Fibroblast of skin of abdomen (primary cell): ENCODE measurements at regions not wholly inside any gene's neighbourhood (a gene's known extent, or its start where the extent isn't known, plus 50 kb on each side); places are given as distances from the start of the nearest gene placed in this dataset.
"Not testable (repeated sequence)": the region's sequence is repeated elsewhere in the genome, so short reads cannot be mapped to it uniquely, and the experiment has no call there.

ENCODE experiments used
- DNase-seq: peaks from one replicate; pipeline ENCODE4 v3.0.0-alpha.2; 2013

DNA sequence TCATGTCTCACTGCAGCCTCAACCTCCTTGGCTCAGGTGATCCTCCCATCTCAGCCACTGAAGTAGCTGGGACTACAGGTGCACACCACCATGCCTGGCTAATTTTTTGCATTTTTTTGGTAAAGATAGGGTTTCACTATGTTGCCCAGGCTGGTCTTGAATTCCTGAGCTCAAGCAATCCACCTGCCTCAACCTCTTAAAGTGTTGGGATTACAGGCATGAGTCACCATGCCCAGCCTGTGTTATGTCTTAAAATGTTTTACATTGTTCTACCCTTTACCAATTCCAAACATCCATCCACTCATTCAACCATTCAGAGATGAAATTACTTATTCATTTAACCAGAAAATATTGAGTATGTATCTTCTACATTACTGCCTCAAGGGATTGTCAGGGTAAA lies 111.6 kb upstream of the BTG1 start:
- no peak for DNase-seq

DNA sequence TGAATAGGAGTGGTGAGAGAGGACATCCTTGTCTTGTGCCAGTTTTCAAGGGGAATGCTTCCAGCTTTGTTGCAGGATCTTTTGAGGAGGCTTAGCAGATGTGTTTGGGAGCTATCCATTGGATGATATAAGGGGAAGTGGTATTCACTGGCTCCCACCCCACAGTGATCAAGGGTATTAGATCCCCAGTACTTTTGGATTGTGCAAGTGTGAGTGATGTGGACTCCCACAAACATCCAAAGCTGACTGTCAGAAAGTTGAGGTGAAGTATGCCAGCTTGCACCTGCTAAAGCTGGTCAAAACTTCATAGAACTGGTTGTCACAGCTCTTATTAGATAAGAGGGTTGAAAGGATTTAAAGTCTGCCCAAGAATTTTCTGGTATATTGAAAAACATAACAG lies 110.1 kb upstream of the BTG1 start:
- DNase-seq, result no peak

DNA sequence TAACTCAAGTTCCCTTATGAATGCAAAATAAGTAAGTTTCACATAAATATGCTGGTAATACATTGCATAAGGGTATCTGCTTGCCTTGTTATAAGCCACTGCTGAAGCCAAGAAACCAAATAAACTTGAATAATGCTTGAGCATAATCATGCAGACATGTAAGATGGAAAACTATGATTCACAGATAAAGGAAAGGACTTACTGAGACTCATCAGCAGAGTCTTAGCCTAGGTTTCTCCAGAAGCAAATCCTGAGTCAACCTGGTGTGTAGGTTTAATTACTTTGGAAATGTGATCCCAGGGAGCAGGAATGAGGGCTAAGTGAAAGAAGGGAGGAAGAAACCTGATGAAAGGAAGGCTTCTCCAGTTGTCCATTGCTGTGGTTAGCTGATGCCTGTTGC lies 107.7 kb upstream of the BTG1 start:
- peak; percentile 4 for DNase-seq

DNA sequence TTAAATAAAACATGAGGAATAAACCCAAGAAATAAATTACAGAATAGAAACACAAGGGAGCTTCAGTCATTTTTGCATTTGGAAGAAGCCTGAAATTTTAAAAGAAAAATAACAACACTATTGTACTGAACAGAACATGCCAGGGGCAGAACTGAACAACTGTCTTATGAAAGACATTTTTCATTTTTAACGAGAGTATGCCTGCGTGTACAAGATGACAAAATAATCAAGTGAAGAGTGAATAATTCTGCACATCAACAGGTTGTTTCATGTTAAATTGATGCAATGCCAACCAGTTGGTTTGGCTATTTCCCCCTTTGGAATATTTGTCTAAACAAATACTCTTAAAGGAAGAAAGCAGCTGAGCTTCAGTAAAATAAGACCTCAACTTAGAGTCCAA lies 103.3 kb upstream of the BTG1 start:
- no peak for DNase-seq

DNA sequence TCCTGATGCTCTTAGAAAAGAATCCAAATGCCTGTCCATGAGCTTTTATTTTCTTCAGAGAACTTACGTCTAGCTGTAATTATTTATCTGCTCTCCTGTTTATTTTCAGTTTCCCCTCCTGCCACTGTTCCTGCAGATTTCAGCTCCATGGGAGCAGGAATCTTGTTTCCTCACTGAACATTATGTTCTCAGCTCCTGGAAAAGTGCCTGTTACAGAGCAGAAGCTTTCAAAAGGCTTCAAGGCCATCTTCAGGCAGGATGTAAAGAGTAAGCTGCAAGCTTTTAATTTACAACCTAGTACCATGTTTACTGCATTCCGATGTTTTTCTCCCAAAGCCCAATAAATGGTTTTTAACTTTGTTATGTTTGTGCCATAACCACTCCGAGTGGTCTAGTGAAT lies 98.4 kb upstream of the BTG1 start:
- DNase-seq, result peak; percentile 37

DNA sequence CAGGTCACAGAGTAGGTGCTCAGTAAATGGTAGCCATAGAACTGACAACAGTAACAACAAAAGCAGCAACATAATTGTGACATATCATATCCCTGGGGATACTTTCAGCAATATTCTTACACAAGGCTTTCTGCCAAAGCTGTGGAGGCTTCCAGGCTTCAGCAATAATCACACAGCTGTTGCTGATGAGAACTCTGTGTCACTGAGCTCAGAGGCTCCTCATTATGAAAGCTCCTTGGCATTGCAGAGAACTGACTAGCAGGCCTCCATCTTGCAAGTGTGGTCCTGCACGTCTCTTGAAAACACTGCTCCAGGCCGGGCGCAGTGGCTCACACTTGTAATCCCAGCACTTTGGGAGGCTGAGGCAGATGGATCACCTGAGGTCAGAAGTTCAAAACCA lies 97.3 kb upstream of the BTG1 start:
- peak; percentile 41 for DNase-seq

DNA sequence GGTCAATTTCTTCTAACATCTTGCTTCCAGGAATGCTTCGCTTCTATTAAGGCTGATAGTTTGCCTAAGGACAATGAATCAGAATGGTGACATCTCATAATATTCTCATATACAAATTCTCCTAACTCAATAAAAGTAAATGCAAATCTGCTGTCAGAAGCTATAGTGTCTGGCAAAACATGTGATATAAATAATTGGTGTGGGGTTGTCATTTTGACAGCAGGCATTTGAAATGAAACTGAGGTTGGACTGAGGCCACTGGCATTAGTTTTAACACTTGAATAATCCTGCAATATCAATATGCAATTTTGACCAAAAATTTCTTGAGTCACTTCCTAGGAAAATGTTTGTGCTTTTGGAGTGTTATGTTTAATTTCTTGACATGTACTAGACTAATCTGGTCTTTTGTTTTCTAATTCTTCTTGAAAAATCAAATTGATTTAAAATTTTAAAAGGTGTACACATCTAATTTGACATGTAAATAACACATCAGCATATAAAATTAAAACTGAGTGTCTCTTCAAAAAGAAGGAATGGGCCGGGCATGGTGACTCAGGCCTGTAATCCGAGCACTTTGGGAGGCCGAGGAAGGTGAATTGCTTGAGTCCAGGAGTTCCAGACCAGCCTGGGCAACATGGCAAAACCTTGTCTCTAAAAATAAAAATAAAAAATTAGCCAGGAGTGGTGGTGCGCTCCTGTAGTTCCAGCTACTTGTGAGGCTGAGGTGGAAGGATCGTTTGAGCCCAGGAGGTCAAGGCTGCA lies 92.3 kb upstream of the BTG1 start:
- DNase-seq, result peak; percentile 3

DNA sequence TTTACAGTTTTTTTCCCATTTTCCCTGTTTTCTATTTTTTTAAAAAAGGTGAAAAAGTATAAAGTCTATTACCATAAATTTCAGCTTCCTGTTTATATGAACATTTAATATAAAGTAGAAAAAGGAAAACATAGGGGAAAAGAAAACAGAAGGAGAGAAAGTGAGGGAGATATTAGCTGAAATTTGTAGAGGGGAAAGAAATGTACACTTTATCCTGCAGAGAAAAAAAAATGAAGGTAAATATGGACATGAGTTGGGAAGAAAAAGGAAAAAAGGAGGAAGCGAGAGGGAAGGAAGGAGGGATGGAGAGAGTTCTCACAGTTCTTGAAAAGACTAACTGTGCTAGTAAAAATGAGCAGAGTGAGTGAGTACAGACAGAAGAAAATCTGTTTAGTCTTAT lies 91.6 kb upstream of the BTG1 start:
- DNase-seq, result no peak

DNA sequence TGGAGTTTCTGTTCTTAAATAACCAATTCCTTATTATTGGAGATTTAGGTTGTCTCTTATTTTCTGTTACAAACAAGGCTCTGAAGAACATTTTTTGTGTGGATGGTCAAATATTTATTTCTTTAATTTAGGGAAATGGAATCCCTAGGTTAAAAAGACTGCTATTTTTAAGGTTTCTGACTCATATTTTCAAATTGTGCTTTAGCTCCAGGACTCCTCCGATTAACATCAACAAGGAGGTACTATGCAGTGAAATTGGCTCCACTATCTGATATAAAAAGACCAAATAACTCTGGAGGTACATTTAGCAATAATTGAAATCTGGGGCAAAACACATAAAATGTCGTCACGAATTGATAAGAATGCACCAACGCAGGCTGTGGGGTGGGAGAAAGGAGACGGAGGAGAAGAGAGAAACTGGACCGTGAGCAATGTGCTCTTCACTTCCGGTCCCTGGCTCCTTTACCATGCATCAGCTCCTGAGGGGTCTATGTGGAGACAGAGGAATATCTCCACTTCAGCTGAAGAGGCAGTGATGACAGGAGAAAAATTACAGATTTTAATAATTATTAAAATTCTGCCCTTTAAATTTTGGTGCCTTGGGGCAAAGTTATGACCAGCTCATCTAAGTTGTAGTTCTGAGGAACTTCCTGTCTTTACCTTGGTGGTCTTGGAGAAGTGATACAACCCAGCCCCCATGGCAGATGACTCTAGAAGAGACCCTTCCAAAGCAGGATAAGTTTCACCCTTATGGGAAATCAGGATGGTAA lies 90.2 kb upstream of the BTG1 start:
- no peak for DNase-seq

DNA sequence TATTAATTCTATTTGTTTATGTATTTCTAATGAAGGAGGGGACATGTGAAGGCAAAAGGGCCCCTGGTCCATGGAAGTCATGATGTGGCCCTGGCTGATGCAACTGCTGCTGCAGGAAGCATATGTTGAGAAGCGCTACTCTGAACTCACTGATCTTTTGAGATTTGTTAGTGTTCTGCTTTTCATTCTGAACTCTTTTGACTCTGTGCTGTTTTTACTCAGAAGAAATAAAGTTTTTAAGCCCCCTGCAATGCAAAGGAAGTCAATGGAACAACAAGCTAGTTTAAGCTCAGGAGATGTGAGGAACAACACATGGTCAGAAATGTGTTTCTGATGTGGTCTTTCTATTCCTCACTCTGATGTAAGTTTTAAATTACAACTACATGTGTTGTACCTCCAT lies 88.9 kb upstream of the BTG1 start:
- DNase-seq, result peak; percentile 7

DNA sequence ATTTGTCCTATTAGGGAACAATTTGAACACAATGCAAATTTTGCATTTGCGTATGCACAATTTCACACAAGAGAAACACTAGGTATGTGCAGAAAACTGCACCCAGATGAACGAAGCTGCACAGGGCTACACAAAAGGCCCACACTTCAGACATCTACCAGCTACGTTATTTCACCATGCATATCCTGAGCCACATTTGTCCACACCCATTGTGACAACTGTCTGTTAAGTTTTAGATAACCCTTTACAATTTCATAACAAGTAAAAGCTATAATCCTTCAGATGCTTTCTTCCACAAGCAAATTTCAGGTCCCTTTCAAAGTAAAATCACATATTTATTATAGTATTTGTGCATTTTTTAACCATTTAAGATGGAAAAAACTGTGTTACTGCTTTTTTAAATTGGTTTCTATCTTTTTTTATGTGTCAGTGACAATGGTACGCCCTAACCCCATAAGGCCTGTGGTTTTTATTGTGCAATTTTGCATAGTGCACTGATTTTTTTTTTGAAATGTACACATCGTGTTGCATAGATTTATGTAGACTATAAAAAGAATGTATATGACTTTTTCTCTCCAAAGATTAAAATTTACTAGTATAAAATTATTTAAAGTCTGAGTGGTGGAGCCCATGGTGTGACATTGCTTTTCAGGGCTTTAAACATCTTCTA lies 87.8 kb upstream of the BTG1 start:
- DNase-seq, result peak; percentile 22

DNA sequence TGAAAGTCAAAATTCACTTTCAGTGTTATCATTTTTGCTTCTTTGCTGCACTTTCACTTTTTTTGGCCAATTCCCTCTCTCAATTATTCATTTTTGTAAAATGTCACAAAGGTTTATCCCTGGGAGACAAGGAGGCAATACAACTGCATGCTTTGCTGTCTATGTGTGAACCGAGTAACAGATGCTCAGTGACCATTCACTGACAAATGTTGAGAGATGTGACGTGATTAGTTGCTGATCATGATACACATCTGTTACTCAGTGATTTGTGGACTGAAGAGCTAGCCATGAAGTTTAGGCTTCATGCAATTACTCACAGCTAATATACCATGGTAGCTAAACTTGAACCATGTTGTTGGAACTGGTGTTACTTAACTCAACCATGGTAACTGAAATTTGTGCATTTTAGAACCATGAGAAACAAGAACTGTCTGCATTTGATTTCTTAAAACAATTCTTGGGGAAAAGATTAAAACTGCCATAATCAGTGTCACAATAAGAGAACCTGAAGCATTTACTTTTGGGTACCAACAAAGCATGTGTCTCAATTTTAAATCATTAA lies 86.8 kb upstream of the BTG1 start:
- DNase-seq, result not testable (repeated sequence)

DNA sequence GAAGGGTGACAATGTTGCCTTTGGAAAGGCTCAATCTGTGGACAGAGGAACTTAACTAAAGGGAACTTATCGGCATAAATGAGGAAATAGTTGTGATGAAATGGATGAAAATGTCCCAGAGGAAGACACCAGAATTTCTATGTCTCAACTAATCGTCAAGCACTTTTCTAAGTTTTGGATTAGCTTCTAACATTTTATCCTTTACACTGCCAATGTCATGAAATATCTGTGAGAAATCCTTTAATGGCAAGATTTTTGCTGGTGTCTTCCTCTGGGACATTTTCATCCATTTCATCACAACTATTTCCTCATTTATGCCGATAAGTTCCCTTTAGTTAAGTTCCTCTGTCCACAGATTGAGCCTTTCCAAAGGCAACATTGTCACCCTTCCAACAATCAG lies 86.3 kb upstream of the BTG1 start:
- DNase-seq, result not testable (repeated sequence)

DNA sequence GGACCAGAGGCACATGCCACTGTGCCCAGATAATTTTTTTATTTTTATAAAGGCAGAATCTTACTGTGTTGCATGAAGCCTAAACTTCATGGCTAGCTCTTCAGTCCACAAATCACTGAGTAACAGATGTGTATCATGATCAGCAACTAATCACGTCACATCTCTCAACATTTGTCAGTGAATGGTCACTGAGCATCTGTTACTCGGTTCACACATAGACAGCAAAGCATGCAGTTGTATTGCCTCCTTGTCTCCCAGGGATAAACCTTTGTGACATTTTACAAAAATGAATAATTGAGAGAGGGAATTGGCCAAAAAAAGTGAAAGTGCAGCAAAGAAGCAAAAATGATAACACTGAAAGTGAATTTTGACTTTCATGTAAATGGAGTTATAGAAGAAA lies 85.9 kb upstream of the BTG1 start:
- not testable (repeated sequence) for DNase-seq

DNA sequence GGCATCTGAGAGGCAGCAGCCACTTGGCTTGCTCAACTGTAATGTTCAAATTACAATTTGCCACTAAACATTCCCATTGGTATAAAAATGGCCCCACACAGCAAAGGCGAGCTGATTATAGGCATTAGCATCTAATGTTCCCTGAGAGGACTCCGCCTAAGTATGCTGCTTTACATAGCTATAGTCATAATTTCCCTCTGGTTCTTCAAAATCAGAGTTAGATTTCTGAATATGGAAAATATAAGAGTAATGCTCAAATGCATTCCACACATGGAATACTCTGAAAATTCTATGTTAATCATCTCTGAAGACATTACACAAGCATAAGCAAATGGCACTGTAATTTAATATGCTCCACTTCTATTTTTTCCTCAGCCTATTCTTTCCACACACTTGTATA lies 83.7 kb upstream of the BTG1 start:
- DNase-seq, result no peak

DNA sequence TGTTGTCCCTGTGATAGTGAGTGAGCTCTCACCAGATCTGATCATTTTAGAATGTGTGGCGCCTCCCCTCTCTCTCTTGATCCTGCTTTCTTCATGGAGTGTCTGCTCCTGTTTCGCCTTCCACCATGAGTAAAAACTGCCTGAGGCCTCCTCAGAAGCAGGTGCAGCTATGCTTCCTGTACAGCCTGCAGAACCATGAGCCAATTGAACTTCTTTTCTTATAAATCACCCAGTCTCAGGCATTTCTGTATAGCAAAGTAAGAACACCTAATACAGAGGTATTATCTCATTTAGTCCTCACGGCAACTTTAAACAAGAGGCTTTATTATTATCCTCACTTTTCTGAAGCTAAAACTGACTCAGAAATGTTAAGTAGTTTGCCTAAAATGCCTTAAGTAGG lies 81.3 kb upstream of the BTG1 start:
- DNase-seq, result no peak

DNA sequence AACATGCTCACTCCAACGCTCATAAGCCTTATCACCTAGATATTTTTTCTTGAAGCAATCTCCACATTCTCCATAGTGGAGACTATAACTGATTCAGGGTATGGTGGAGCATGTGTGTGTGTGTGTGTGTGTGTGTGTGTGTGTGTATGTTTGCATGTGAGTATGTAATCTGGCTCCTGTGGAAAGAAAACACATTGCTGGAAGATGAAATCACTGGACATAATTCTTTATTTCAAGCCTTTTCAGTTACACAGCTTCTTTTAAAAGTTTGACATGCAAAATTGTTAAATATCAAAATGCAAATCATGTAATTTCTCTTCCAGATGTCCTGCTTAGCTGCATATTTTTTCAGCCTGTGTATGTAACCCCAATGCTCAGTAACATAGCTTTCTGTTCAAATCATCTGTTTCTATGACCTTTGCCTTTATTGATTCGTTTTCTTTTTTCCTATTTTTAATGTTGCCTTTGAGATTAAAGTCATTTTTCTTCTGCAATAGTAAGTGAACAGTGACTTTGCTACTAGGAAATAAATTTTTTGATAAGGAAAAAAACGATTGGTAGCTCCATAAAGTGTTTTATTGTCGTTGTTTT lies 80.5 kb upstream of the BTG1 start:
- DNase-seq, result peak; percentile 72

DNA sequence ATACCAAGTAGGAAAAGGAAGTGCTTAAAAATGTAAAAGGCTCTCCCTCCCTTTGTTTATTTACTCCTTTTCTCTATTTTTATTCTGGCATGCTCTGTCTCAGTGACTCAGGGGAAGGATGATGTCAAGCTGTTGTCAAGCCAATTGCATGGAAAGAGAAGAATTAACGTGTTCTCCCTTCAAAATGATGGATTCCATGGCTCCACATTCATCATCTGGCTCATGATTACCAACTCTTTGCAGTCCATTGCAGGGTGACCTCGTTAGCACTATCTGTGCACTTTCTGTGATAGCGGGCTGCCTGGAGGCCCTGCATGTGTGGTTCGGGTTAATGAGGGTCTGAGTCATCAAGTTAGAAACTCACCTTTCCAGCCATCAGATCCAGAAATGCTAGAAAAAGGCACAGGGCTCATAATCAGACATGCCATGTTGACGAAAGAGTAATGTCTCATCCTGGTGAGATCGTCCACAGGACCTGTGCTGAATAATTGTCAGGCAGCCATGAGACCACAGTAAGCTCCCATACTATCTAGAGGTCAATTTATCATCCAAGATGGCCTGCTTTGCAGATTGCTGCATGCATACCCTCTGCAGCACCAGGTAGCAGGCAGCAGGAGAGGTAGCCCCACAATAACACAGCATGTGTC lies 79.2 kb upstream of the BTG1 start:
- DNase-seq, result peak; percentile 50

DNA sequence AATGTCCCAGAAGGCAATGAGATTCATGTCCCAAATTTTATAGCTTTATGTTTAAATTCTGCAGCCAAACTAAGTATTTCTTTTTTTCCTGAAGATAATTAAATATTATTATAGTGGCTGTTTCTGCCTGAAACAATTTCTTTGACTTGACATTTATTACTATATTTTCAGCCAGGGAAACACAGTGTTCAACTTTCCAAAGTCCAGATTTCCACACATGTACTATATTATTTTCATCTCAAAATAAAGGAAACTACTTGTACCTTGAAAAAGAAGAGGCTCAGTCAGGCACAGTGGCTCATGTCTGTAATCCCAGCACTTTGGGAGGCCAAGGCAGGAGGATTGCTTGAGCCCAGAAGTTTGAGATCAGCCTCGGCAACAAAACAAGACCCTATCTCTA lies 77.8 kb upstream of the BTG1 start:
- no peak for DNase-seq

DNA sequence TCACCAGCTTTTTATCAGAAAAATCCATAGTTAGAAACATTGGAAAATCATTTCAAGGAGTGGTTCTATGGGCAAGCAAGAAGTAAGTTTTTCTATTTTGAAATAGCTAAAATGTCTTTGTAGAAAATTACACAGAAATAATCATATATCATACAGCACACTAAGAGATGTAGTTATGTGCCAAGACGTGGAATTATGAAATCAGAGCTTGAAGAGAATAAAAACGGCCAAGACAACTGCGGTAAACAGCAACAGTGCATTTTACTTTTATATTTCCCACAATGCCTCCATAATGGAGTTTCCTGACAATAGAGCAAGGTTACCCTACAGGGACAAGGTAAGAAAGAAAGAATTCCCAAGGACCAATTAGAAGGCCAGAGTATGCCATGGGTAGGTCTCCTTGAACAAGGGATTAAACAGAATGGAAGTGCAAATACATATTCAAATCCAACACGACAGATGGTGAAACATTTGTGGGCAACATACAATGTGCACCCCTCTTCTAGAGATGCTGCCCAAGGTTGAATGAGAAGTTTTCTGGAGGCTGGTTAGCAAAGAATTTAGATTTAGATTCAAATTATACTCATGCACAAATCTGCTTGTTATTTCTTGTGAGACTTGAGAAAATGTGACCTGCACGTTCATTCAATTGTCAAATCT lies 76.1 kb upstream of the BTG1 start:
- no peak for DNase-seq

DNA sequence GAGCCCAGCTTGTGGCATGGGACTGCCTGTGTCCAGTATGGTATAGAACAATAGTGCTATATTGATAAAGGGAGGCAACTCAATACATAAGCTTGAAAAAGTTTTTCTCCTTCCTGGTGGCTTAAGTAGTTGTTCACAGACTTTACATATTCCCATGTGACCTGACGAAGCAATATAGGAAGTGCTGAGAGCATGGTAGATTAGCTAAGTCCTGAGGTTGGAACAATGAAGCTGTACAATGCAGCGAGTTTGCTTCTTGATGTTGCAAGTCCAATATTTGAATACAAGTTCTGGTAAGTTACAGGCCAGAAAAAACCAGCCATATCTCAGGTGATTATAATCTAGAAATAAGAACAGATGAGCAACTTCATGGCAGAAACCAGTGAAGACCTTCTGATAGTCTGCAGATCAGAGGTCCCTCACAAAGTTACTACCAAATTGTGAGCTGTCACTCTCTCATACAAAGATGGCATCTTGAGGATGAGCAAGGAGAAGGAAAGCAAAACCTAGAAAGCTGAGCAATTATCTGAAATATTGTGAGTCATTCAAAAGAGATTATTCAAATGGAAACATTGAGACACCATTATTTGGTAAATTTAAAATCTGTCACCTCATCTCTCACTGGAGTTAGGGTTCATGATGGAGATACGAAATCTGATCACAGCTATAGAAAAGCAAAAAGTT lies 72.9 kb upstream of the BTG1 start:
- no peak for DNase-seq
